ES-I3 (cell line): ENCODE measurements at regions not wholly inside any gene's neighbourhood (a gene's known extent, or its start where the extent isn't known, plus 50 kb on each side); places are given as distances from the start of the nearest gene placed in this dataset.
"Not testable (repeated sequence)": the region's sequence is repeated elsewhere in the genome, so short reads cannot be mapped to it uniquely, and the experiment has no call there.

ENCODE experiments used
- H3K36me3 ChIP-seq: 2 replicates; pipeline ENCODE4 v1.6.1; 2013; ENCODE audit warnings: mild to moderate bottlenecking, low read length, control low read depth, moderate library complexity; ENCODE audit not compliant: insufficient read depth
- H3K4me1 ChIP-seq: 2 replicates; pipeline ENCODE4 v1.6.1; 2013; ENCODE audit warnings: mild to moderate bottlenecking, control low read depth, low read length; ENCODE audit not compliant: insufficient read depth
- H3K9ac ChIP-seq: 2 replicates; pipeline ENCODE4 v1.6.1; 2013; ENCODE audit warnings: low read depth, mild to moderate bottlenecking, low read length, moderate library complexity
- H3K9me3 ChIP-seq: 2 replicates; pipeline ENCODE4 v1.6.1; 2013; ENCODE audit warnings: mild to moderate bottlenecking, low read length, moderate library complexity; ENCODE audit not compliant: control insufficient read depth, insufficient read depth

DNA sequence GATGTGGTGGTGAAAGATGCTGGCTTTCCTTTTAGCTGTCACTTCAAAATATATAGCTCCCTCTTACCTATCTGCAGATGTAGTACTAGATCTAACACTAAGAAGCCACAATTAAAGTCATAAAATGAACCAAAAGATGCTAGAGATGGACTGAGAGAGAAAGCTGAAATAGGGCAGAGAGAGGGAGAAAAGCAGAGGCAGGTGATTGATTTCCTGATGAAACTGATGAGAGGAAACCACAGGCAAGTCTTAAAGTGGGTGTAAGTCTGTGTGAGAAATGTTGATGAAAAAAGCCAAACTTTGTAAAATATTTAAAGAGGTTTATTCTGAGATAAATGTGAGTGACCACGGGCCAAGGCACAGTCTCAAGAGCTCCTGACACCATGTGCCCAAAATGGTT is 194.3 kb upstream of the MBL2 start:
- H3K9ac ChIP-seq: no peak overlapping the region
- H3K36me3 ChIP-seq: peaks cover 5% of the 10 kb centered on the region; the same call in 1 of the 2 replicates
- H3K4me1 ChIP-seq: peaks cover 30% of the 10 kb centered on the region
- H3K9me3 ChIP-seq: peaks cover 3% of the 10 kb centered on the region; the same call in 1 of the 2 replicates

- H3K9ac ChIP-seq: no peak overlapping the region
- H3K4me1 ChIP-seq: peaks cover 30% of the 10 kb centered on the region
- no peaks in the 10 kb centered on the region for H3K36me3 ChIP-seq
- H3K9me3 ChIP-seq: no peaks in the 10 kb centered on the region
Measured at GRCh38 chr10:52965938-52966401, 193.4 kb upstream of the MBL2 start.

DNA sequence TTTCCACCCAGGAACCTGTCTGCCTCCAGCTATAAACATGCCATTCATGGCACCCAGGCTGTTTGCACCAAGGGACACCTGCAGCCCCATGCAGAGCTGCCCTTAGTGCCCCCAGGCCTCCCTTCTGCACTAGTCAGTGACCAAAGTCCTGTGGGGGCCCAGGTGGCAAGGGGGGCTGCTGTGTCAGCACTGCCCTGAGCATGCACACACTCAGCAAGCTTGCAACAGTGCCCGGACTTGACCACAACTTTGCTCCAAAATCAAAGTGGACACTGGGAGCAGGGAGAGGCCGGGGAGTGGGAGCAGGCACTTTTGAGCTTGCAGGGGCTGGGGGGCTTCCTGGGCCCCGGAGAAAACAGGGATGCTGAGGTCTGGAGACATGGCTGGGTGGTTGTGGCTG is 192.9 kb upstream of the MBL2 start:
- Histone ChIP-seq H3K9me3 (no peaks in the 10 kb centered on the region), H3K36me3 (no peaks in the 10 kb centered on the region), H3K9ac (no peak overlapping the region), H3K4me1 (peaks cover 31% of the 10 kb centered on the region)

DNA sequence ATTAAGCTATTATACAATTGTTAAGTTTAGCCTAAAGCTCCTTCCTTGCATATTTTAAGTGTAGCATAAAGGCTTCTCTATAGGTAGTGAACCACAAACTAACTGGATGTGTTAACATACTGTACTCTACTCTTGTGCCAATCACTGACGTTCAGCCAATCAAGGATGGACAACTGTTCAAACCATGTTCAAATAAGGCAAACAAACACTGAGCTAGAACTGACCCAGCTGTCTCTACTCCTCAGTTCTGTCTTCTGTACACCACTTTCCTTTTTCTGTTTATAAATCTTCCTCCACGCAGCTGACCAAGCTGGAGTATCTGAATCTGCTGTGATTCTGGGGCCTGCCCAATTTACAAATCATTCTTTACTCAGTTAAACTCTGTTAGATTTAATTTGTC is 188.7 kb upstream of the MBL2 start:
- no peaks in the 10 kb centered on the region for H3K36me3 ChIP-seq
- H3K4me1 ChIP-seq: peaks cover 6% of the 10 kb centered on the region; the same call in 1 of the 2 replicates
- no peaks in the 10 kb centered on the region for H3K9me3 ChIP-seq
- H3K9ac ChIP-seq: no peak overlapping the region

GRCh38 chr10:52959810-52960209 is 187.2 kb upstream of the MBL2 start:
- Histone ChIP-seq H3K4me1 (peaks cover 6% of the 10 kb centered on the region; the same call in 1 of the 2 replicates), H3K9ac (no peak overlapping the region), H3K9me3 (no peaks in the 10 kb centered on the region), H3K36me3 (no peaks in the 10 kb centered on the region)

- peaks cover 6% of the 10 kb centered on the region; the same call in 1 of the 2 replicates for H3K4me1 ChIP-seq
- no peak overlapping the region for H3K9ac ChIP-seq
- no peaks in the 10 kb centered on the region for H3K36me3 ChIP-seq
- H3K9me3 ChIP-seq: no peaks in the 10 kb centered on the region
Measured at GRCh38 chr10:52956861-52957260, 184.3 kb upstream of the MBL2 start.

GRCh38 chr10:52956461-52956860 is 183.9 kb upstream of the MBL2 start:
- Histone ChIP-seq H3K9ac (no peak overlapping the region), H3K36me3 (no peaks in the 10 kb centered on the region), H3K4me1 (peaks cover 6% of the 10 kb centered on the region; the same call in 1 of the 2 replicates), H3K9me3 (no peaks in the 10 kb centered on the region)

GRCh38 chr10:52955337-52955736 is 182.8 kb upstream of the MBL2 start:
- no peaks in the 10 kb centered on the region for H3K36me3 ChIP-seq
- H3K9ac ChIP-seq: no peak overlapping the region
- H3K4me1 ChIP-seq: peaks cover 4% of the 10 kb centered on the region; the same call in 1 of the 2 replicates
- no peaks in the 10 kb centered on the region for H3K9me3 ChIP-seq

- no peak overlapping the region for H3K9ac ChIP-seq
- H3K9me3 ChIP-seq: no peaks in the 10 kb centered on the region
- no peaks in the 10 kb centered on the region for H3K36me3 ChIP-seq
- no peaks in the 10 kb centered on the region; the same call in 1 of the 2 replicates for H3K4me1 ChIP-seq
Measured at GRCh38 chr10:52954407-52954806, 181.8 kb upstream of the MBL2 start.

- no peaks in the 10 kb centered on the region for H3K36me3 ChIP-seq
- no peak overlapping the region for H3K9ac ChIP-seq
- no peaks in the 10 kb centered on the region for H3K4me1 ChIP-seq
- no peaks in the 10 kb centered on the region for H3K9me3 ChIP-seq
Measured at GRCh38 chr10:52952391-52953055, 179.9 kb upstream of the MBL2 start.

DNA sequence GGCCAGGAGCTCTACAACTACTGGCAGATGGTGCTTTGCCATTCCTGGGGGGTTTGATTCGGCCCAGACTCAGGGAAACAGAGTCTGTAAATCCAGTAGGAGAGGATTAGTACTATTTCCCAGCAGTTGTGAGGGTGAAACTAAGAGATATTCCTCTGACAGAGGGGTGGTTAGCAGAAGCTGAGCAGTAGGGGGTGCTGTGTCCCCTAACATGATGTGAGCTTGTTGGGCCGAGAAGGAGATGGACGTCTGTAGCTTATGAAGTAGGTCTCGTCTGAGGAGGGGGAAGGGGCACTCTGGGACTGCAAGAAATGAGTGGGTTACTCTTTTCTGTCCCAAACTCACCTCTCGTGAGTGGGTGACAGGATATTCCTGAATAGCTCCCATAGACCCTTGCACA is 179.2 kb upstream of the MBL2 start:
- Histone ChIP-seq H3K9ac (no peak overlapping the region), H3K9me3 (no peaks in the 10 kb centered on the region), H3K4me1 (no peaks in the 10 kb centered on the region), H3K36me3 (no peaks in the 10 kb centered on the region)

GRCh38 chr10:52950578-52950977 is 178.0 kb upstream of the MBL2 start:
- Histone ChIP-seq H3K9ac (no peak overlapping the region), H3K36me3 (no peaks in the 10 kb centered on the region), H3K4me1 (no peaks in the 10 kb centered on the region), H3K9me3 (no peaks in the 10 kb centered on the region)

DNA sequence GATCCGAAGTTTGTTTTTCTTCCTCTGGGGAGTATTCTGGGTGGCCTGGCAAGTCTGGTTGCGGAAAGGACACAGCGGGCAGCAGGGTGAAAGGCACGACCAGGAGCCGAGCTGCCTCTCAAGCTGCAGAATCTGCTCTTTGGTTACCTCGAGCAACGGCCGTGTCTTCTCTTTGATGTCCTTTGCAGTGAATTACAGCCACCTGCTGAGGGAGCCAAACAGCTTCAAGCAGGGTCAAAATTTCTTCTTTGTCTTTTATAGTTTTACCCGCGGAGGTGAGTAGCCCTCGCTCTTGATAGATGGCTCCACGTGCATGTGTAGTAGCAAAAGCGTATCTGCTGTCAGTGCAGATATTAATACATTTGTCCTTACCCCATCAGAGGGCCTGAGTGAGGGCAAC is 177.3 kb upstream of the MBL2 start:
- H3K4me1 ChIP-seq: no peaks in the 10 kb centered on the region
- no peaks in the 10 kb centered on the region for H3K36me3 ChIP-seq
- no peaks in the 10 kb centered on the region for H3K9me3 ChIP-seq
- no peak overlapping the region for H3K9ac ChIP-seq

DNA sequence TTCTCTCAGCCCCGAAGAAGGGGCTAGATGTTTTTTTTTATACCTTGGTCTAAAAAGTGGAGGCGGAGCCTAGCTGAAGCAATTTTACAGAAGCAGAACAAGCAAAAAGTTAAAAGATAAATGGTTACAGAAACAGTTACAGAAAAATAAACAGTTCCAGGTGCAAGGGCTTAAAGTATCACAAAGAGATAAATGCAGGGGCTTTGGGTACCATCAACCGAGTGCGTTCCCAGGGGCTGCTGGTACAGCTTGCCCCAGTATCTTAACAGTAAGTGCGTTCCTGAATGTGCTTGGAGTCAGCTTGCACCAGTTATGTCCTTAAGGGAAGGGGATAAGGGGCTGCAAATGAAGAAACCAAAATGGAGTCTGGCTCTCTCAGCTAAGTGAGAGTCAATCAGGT is 173.9 kb upstream of the MBL2 start:
- Histone ChIP-seq H3K9ac (no peak overlapping the region), H3K9me3 (no peaks in the 10 kb centered on the region), H3K36me3 (no peaks in the 10 kb centered on the region), H3K4me1 (no peaks in the 10 kb centered on the region)

GRCh38 chr10:52945521-52945920 is 172.9 kb upstream of the MBL2 start:
- not testable (repeated sequence) for H3K4me1 ChIP-seq, H3K9ac ChIP-seq, H3K9me3 ChIP-seq, H3K36me3 ChIP-seq
